ENCODE measurements at regions not wholly inside any gene's neighbourhood (a gene's known extent, or its start where the extent isn't known, plus 50 kb on each side); places are given as distances from the start of the nearest gene placed in this dataset.
"Not testable (repeated sequence)": the region's sequence is repeated elsewhere in the genome, so short reads cannot be mapped to it uniquely, and the experiment has no call there.

GRCh38 chrX:66988331-66988730 lies 349.5 kb upstream of the EDA2R start:
- in situ Hi-C loops (cut with MboI; ENCODE audit: low pct_unique_long_range_greater_than_20kb, low sequenced_read_pairs, unreplicated experiment), result no loop called here
- no peak for DNase-seq (ENCODE audit: low spot score)
- TF ChIP-seq CTCF (IDR thresholded peaks at IDR 0.05; ENCODE audit: extremely low read depth, insufficient read depth, missing control alignments), result no peak

GRCh38 chrX:66961665-66962064 lies 322.8 kb upstream of the EDA2R start:
- no peak for DNase-seq (ENCODE audit: low spot score)
- TF ChIP-seq CTCF (IDR thresholded peaks at IDR 0.05; ENCODE audit: extremely low read depth, insufficient read depth, missing control alignments), result no peak
- in situ Hi-C loops (cut with MboI; ENCODE audit: low pct_unique_long_range_greater_than_20kb, low sequenced_read_pairs, unreplicated experiment), result no loop called here

- no peak for TF ChIP-seq CTCF (IDR thresholded peaks at IDR 0.05; ENCODE audit: extremely low read depth, insufficient read depth, missing control alignments)
- in situ Hi-C loops (cut with MboI; ENCODE audit: low pct_unique_long_range_greater_than_20kb, low sequenced_read_pairs, unreplicated experiment), result no loop called here
- DNase-seq (ENCODE audit: low spot score), result no peak
Observed at GRCh38 chrX:66931713-66932112, 292.8 kb upstream of the EDA2R start.

- in situ Hi-C loops (cut with MboI; ENCODE audit: low pct_unique_long_range_greater_than_20kb, low sequenced_read_pairs, unreplicated experiment); DNase-seq (ENCODE audit: low spot score): not testable (repeated sequence)
Observed at GRCh38 chrX:66930516-66930915, 291.6 kb upstream of the EDA2R start.

- no peak for TF ChIP-seq CTCF (IDR thresholded peaks at IDR 0.05; ENCODE audit: extremely low read depth, insufficient read depth, missing control alignments)
- DNase-seq (ENCODE audit: low spot score), result no peak
- in situ Hi-C loops (cut with MboI; ENCODE audit: low pct_unique_long_range_greater_than_20kb, low sequenced_read_pairs, unreplicated experiment), result no loop called here
Observed at GRCh38 chrX:66920296-66920695, 281.4 kb upstream of the EDA2R start.

GRCh38 chrX:66919280-66919832 lies 280.5 kb upstream of the EDA2R start:
- TF ChIP-seq CTCF (IDR thresholded peaks at IDR 0.05; ENCODE audit: extremely low read depth, insufficient read depth, missing control alignments), result no peak
- no peak for DNase-seq (ENCODE audit: low spot score)
- in situ Hi-C loops (cut with MboI; ENCODE audit: low pct_unique_long_range_greater_than_20kb, low sequenced_read_pairs, unreplicated experiment), result no loop called here

GRCh38 chrX:66918511-66918910 lies 279.6 kb upstream of the EDA2R start:
- in situ Hi-C loops (cut with MboI; ENCODE audit: low pct_unique_long_range_greater_than_20kb, low sequenced_read_pairs, unreplicated experiment), result no loop called here
- no peak for DNase-seq (ENCODE audit: low spot score)
- TF ChIP-seq CTCF (IDR thresholded peaks at IDR 0.05; ENCODE audit: extremely low read depth, insufficient read depth, missing control alignments), result no peak

Data from GM13977 (cell line).